Pancreas (tissue), 10 donors: ENCODE measurements at regions not wholly inside any gene's neighbourhood (a gene's known extent, or its start where the extent isn't known, plus 50 kb on each side); places are given as distances from the start of the nearest gene placed in this dataset.

Experiments
- ATAC-seq, 4 donors: fragments of 200-7000 bp; cut with Tn5 transposase; one replicate each; pipeline versions ENCODE4 v1.8.0 to v1.9.1; 2020; ENCODE audit warnings: mild to moderate bottlenecking in 4 of 4, moderate library complexity in 4 of 4
- DNase-seq, 6 donors: peaks; one replicate each; pipeline ENCODE4 v3.0.0-alpha.2; 2020
- FAIRE-seq: peaks from 2 replicates; lab custom pipeline; 2012; peaks lifted over from hg19 to GRCh38; lab: Jason Lieb, UNC
- H3K27ac ChIP-seq, 4 donors: fragments of 200-600 bp; sonication (generic); 1 replicate in 3 of 4; 2 replicates in 1 of 4; pipeline versions ENCODE4 v1.5.0 to v1.8.0; 2020
- H3K27me3 ChIP-seq, 4 donors: fragments of 200-600 bp; one replicate each; pipeline ENCODE4 v1.8.0; 2021
- H3K36me3 ChIP-seq, 3 donors: fragments of 200-600 bp; sonication (generic) in 1 of 3; one replicate each; pipeline versions ENCODE4 v1.5.0 to v1.8.0; 2020 to 2021
- H3K4me1 ChIP-seq, 3 donors: fragments of 200-600 bp; one replicate each; pipeline ENCODE4 v1.8.0; 2021
- H3K4me3 ChIP-seq, 4 donors: fragments of 200-600 bp; sonication (generic) in 2 of 4; one replicate each; pipeline versions ENCODE4 v1.5.0 to v1.8.0; 2020 to 2021
- H3K9me3 ChIP-seq, 4 donors: fragments of 200-600 bp; one replicate each; pipeline ENCODE4 v1.8.0; 2021
- WGBS, 2 donors: extraction: QIAGEN DNeasy Blood & Tissue Kit; methylation state at CpG; one replicate each; pipeline ENCODE4 v1.1.7; 2013; 5-methylcytosine and 5-hydroxymethylcytosine counted together
- intact Hi-C, 3 donors: fragments of 100-400 bp; cut with DNase I; formaldehyde crosslinking; loops; one replicate each; pipeline versions ENCODE4 v1.11.1 to v1.14.2; 2022
- TF ChIP-seq, protein P1 (sequence below), 4 donors: fragments of 200-600 bp; sonication (generic) in 3 of 4; IDR thresholded peaks; one replicate each; pipeline versions ENCODE4 v1.5.0 to v1.8.0; 2021; ENCODE audit warnings: antibody characterized with exemption in 4 of 4
- donor health status: healthy with polysubstance abuse.
- donor health status: DM: no; HTN: no; CAD: no; lungs with moderate emphysema.
- donor health status: DM: no; HTN: no; CAD: no.
- donor health status: control.
- donor health status: control.
- donor health status: Bipolar disorder and iron deficiency.
- donor health status: DM: yes; HTN: yes; CAD: no.
- donor health status: DM: no; HTN: no; CAD: no.
- donor health status: DM: no; HTN: no; CAD: no.
- donor health status: DM: yes; HTN: yes; CAD: no.

DNA sequence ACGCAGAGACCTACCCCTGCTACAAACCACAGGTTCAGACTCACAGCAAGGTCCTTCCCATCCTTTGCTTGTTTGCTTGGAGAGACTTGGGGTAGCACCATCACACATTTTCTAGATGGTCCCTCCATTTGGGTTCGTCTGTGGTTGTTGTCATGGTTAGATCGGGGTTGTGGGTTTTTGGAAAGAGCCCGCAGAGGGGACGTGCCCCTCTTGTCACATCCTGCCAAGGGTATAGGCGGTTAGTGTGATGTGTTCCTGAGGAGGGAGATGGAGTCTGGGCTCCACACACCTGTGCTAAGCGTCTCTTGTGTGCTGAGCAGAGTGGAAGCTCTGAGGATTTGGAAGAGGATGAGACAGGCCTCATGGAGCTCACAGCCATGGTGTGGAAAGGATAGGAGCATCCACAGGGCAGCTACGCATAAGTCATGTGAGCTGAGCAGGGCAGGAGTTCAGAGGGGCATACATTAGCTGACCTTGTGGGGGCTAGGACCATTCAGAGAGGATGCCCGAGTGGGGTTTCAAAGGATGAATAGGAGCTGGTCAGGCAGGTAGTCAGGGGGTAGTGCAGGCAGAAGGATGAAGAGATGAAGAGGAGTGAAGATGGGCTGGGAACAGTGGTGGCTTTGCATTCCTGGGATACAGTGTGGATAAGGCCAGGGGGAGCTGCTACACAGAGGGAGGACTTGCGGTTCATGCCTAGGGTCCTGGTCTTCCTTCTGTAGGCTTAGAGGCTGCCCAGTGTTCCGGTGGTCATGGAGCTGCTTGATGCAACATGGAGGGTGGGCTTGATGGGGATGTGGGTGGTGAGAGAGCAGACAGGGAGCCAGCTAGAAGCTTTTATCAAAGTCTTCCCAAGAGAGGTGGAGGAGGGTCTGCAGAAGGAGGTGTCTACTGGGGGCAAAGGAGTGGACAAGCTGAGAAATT lies 62.9 kb downstream of the ACKR3 start:
- Histone ChIP-seq H3K27me3 (no peaks in the 10 kb centered on the region), H3K9me3 (no peaks in the 10 kb centered on the region), H3K36me3 (no peaks in the 10 kb centered on the region), H3K4me3 (no peak overlapping the region), H3K4me1 (peaks cover 5 to 9% (median 7%) of the 10 kb centered on the region in 3 donors), H3K27ac (no peak overlapping the region)
- FAIRE-seq = no peak
- WGBS, 2 donors = 93 to 95% methylated on average over 11 of the region's 11 CpGs
- intact Hi-C loops = no loop called here
- DNase-seq = no peak
- TF ChIP-seq, protein P1, sequence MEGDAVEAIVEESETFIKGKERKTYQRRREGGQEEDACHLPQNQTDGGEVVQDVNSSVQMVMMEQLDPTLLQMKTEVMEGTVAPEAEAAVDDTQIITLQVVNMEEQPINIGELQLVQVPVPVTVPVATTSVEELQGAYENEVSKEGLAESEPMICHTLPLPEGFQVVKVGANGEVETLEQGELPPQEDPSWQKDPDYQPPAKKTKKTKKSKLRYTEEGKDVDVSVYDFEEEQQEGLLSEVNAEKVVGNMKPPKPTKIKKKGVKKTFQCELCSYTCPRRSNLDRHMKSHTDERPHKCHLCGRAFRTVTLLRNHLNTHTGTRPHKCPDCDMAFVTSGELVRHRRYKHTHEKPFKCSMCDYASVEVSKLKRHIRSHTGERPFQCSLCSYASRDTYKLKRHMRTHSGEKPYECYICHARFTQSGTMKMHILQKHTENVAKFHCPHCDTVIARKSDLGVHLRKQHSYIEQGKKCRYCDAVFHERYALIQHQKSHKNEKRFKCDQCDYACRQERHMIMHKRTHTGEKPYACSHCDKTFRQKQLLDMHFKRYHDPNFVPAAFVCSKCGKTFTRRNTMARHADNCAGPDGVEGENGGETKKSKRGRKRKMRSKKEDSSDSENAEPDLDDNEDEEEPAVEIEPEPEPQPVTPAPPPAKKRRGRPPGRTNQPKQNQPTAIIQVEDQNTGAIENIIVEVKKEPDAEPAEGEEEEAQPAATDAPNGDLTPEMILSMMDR (IDR thresholded peaks at IDR 0.05) = no peak
- ATAC-seq = no peak

DNA sequence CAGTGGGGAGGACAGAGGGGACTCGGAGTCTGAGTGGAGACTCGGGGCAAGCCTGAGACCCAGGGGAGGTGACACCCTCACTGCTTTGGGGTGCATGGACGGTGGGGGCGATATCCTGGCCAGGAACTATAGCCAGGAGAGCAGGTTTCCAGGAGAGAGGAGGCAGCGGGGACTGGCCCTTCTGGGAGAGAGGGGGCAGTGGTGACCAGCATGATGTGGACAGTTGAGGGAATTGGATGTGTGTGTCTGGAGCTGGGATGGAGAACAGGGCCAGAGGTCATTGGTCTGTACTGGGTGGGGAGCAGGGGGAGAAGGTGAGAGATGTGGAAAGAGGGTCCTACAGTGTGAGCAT lies 63.6 kb downstream of the ACKR3 start:
- ATAC-seq (no peak), DNase-seq (peak in 1 of 6 donors; percentile 26), FAIRE-seq (no peak)
- 75 to 76% methylated on average over 5 of the region's 5 CpGs for whole genome bisulfite sequencing, 2 donors
- intact Hi-C loops = no loop called here
- TF ChIP-seq, protein P1 (IDR thresholded peaks at IDR 0.05) = no peak
- no peaks in the 10 kb centered on the region for H3K9me3 ChIP-seq
- no peak overlapping the region for H3K27ac ChIP-seq
- H3K4me1 ChIP-seq = peaks cover 5 to 9% (median 7%) of the 10 kb centered on the region in 3 donors
- no peaks in the 10 kb centered on the region for H3K36me3 ChIP-seq
- H3K4me3 ChIP-seq = no peak overlapping the region
- no peaks in the 10 kb centered on the region for H3K27me3 ChIP-seq

DNA sequence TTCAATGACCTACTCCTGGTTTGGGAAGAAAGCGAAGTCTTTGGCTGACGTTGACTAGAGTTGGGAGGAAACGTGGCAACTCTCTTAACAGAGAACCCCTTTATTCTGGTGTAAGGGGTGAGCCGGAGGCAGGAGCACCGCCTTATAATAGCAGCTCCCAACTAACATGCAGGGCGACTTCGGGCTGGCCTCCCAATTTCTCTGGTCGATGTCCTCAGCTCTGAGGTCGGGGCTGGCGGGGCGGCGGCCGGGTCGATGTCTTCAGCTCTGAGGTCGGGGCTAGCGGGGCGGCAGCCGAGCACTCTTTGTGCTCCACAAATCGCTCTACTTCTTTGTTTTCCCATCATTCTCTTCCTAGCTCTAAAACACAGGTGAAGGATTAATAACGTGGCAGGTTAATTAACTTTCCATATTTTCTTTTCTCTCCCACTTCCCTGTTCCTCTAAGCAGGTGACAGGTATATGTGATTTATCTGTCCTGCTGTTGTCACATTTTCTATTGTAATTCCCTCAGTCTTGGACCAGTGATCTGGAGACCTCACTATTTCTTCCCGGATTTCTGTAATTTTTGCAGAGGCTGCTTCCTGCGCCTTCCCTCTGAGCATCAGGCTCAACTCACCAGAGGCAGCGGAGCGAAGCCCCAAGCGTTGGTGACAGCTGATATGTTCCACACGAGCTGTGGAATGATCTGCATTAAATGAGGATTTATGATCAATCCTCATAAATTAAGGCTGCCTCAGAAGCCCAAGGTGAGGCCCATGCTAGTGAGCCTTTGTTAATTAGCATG lies 64.3 kb downstream of the ACKR3 start:
- no peak overlapping the region for H3K4me3 ChIP-seq
- no peak for ATAC-seq

DNA sequence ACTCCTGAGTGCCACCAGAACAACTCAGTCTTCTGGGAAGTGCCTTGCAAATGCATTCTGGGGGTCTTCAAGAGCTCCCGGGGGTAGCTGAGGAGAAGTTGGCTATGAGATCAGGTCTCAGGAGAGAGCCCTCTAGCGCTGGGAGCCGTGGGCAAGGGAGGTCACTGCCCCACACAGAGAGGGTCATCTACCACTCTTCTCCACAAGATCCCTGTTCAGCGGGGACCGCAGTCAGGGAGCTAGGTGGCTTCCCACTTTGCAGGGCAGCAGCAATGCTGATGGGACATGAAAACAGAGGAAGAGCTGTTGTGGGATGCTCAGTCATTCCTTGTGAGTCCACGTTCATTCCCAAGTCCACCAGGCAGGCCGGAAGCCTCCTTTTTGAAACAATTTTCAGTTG lies 66.6 kb downstream of the ACKR3 start:
- peaks cover 9 to 19% (median 15%) of the 10 kb centered on the region in 3 donors for H3K4me1 ChIP-seq
- 93 to 97% methylated on average over 7 of the region's 7 CpGs for WGBS, 2 donors
- no peak for FAIRE-seq
- H3K36me3 ChIP-seq = no peaks in the 10 kb centered on the region
- no peak for ATAC-seq
- H3K27me3 ChIP-seq = no peaks in the 10 kb centered on the region
- no peak overlapping the region for H3K27ac ChIP-seq
- peak in 3 of 6 donors; percentile 0 to 33 (median 2) for DNase-seq
- H3K9me3 ChIP-seq = no peaks in the 10 kb centered on the region
- no peak overlapping the region for H3K4me3 ChIP-seq
- TF ChIP-seq, protein P1 (IDR thresholded peaks at IDR 0.05) = no peak
- intact Hi-C loops = no loop called here

More for the DNA sequence above, 64.3 kb downstream of the ACKR3 start:
- Histone ChIP-seq H3K36me3 (no peaks in the 10 kb centered on the region), H3K27ac (no peak overlapping the region), H3K4me1 (peaks cover 6 to 13% (median 11%) of the 10 kb centered on the region in 3 donors), H3K27me3 (no peaks in the 10 kb centered on the region), H3K9me3 (no peaks in the 10 kb centered on the region)
- DNase-seq (peak in 1 of 6 donors; percentile 4), FAIRE-seq (no peak)
- WGBS, 2 donors = 93 to 94% methylated on average over 26 of the region's 26 CpGs
- intact Hi-C loops = no loop called here
- TF ChIP-seq, protein P1 (IDR thresholded peaks at IDR 0.05) = no peak
